HT-29 (cell line): ENCODE measurements at regions not wholly inside any gene's neighbourhood (a gene's known extent, or its start where the extent isn't known, plus 50 kb on each side); places are given as distances from the start of the nearest gene placed in this dataset.

Experiments used
- DNase-seq: peaks from one replicate; pipeline ENCODE4 v3.0.0-alpha.2; 2015; ENCODE audit warnings: low spot score

DNA sequence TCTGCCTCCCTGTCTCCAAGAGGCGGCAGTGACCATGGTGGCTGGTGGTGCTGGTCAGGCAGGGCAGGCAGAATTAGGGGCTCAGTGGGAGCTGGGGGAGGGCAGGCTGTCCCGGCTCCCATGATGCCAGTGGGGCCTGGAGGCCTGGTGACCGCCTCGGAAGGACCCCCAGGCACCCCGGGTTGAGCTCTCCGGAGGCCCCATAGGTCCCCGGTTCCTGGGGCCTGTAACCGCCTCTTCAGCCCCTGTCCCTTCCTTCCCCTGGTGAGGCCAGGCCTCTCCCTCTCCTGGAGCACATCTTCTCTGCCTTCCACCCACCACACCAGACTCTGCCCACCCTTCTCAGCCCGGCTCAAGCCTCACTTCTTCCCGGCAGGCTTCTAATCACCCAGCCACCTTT is 117.7 kb upstream of the GSC start:
- no peak for DNase-seq

DNA sequence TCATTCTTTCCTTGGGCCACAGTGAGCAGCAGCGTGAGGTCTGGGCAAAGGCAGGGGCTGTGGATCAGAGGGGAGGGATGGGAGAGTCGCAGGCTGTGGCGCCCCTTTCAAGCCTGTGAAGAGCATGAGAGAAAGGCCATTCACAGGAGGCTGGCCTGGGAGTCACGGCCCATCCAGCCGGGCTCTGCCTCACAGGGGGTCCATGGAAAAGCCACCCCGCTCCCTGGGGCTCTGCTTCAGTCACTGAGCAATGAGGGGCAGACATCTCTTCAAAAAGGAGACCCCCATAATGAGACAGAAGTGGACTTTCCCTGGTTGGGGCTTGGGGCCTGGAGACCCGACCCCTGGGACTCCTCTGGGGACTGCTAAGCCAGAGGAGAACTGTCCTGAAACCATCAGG is 117.0 kb upstream of the GSC start:
- DNase-seq: no peak

DNA sequence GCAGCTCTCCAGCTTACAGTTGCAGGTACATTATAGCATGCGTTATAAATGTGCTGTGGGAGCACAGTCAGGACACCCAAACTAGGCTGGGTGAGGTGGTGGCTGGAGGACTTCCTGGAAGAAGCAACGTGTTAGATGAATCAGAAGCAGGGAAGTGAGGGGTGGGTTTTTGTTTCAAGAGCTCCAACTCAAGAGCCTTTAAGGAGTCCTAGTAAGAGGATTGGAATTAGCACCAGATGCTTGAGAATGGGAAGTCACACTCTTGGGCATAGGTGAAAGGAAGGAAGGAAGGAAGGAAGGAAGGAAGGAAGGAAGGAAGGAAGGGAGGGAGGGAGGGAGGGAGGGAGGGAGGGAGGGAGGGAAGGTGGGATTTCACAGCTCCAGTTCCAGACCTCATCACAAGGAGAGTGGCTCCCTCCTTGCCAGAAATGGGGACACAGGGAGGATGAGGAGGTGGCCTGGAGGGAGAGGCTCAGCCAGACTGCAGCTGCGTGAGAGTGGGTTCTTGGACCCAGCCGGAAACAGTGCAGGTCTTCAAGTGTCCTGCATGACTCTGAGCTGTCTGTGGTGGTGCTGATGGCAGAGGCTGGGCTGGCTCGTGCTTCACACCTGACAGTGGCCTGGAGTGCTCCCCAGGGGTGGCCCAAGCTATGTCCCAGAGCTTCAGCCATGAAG is 115.7 kb upstream of the GSC start:
- DNase-seq: no peak

DNA sequence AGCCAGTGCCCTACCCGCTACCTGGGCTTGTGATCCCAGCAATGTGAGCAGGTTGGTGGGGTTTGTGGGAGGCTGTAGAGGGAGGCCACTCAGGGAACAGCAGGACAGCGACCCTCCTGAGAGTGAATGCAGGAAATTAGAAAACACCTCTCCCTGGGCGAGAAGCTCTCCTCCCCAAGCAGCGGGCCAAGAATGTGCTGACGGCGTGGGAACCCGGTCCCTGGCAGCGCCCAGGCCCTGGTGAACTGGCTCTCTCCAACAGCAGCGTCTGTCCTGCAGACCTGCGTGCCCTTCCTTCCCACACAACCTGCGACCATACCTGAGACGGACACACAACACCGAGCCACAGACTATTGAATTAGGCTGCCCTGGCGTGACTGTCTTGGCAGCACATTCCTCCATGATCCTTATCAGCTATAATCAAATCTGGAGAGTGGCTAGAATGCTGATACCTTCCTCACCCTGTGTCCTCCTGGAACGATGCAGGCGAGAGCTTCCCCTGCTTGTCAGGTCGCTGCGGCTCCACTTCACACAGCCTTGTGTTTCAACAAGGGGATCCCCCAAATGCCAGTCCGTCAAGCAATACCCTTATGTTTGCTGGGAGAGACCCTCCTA is 114.8 kb upstream of the GSC start:
- no peak for DNase-seq

DNA sequence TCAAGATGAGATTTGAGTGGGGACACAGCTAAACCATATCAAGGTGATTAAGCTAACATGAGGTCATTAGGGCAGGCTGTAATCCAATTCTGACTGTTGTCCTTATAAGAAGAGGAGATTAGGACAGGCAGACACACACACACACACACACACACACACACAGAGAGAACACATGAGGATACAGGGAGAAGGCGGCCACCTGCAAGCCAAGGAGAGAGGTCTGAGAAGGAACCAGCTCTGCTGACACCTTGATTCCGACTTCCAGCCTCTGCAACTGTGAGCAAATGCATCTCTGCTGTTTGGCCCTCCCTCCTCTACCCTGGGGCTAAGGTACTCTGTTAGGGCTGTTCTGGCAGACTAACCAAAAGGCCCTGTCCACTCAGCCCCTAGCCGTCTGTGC is 112.5 kb upstream of the GSC start:
- DNase-seq: no peak

DNA sequence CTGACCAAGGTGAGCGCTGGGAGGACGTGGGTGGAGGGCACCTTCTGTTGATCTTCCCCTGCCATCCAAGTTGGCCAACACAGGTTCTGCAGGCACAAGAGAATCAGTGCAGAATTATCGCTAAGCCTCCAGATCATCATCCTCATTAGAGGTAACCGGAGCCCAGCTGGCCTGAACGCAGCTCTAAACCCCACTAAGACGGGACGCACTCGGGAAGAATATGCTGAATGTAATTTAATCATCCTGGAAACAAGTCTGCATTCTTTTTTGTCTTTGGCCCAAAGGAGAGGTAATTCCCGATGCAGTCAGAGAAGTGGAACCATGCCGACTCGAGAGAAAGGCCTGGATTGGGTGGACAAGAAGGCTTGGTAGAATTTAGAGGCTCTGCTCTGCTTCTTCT is 111.0 kb upstream of the GSC start:
- no peak for DNase-seq

DNA sequence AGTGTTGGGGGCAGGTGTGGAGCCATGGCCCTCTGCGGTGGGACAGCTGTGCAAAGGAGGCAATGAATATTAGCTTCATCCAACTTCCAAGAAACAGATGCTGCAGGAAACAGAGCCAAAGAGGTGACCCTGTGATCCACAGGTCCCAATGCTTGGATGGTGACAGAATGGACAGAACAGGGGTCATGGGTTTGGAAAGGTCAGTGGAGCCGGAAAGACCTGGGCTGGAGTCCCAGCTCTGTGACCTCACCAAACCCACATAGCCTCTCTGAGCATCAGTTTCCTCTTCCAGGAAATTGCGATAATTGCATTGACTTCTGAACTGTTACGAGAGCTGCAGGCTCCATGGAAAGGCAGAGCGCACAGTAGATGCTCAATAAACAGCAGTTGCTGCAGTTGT is 110.2 kb upstream of the GSC start:
- DNase-seq: no peak

DNA sequence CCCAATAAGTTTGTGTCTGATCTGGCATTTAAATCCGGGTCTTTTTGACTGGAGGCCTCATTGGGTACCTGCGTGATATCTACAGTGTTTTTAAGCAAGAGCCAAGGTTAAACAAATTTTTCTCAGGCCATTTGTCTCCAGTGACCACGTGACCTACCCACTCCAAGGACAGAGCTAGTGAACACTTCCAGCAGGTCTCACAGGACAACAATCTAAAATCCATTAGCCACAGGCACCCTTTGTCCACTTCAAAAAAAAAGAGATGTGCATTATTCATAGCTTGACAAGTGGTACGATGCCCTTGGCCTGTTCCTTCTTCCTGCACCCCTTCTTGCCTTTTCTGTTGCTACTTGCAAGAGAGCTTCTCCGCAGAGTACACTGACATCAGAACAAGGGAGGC is 109.6 kb upstream of the GSC start:
- no peak for DNase-seq

DNA sequence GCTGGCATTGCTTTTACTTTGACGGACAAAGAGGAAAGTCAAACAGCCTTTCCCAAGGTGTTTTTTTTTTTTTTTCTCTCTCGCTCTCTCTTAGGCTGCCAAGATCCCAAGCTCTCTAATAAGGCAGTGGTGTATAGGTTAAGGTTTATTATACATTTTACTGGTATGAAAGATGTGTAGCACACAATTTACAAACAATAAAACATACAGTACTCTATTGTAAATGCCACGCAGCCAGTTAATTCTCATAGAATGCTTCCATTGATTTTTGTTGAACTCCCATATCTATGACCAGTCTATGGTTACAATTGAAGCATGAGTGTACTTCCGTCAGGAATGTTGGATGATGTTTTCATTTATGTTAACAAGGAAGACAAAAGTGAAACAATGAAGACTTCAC is 106.4 kb upstream of the GSC start:
- DNase-seq: no peak

DNA sequence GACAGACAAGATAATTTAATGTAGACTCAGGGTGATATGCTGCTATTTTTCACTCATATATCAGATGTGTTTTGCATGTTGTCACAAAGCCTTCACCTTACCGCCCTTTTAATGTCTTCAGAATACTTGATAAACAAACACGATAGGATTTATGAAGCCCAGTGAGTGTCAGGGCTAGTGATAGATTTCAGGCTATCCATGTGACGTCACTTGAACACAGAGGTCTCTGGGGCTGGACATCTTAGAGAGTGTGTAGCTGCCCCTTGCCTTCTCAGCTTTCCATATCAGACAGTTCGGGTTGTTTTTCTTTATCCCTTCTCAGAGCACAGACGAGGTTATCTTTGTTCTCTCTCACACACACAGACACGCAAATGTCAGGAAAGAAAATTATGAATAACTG is 105.3 kb upstream of the GSC start:
- DNase-seq: no peak

DNA sequence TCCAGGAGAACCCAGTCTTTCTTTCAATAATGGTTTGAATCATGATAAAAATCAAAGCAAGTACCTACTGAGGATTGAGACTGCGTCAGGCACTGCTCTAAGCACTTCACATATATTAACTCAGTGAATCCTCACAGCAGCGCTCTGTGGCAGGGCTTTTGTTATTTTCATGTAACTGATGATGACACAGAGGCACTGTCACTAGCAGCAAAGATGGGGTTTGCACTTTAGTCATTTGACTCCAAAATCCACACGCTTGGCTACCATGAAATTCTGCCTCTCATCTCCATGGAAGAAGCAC is 98.8 kb upstream of the GSC start:
- no peak for DNase-seq

DNA sequence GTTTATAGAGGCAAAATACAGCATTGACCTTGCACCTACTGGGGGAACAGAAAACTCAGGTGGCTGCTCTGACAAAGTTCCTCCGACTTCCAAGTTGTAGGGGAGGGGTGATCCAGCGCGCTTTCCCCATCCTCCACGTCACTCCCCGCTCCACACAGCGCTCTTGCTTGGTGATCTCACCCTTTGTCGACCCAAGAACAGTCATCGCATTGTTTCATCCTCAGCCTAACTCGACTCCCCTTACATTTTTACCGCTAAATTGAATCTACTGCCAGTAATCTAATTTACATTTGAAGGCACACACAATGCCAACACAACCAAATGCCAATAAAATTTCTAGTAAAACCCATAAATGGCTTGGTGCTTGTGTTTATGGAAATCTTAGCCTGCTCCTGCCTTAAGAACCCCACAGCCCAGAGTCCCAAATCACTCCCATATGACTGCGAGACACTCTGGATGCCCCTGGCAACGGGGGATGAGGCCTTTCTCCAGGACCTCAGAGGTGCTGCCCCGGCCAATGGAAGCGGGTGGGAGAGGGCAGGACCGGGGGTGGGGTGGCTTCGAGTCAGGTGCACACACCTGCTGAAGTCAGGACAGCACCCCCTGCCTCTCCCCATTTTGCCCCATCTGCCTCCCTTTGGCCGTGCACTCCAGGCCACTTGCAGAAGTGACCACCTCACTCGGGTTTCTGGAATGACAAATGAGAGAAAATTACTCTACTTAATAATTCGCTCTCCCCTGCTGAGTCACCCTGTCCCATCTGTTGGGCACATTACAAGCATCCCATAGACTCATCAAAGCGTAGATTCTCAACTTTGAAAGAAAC is 98.2 kb upstream of the GSC start:
- no peak for DNase-seq

DNA sequence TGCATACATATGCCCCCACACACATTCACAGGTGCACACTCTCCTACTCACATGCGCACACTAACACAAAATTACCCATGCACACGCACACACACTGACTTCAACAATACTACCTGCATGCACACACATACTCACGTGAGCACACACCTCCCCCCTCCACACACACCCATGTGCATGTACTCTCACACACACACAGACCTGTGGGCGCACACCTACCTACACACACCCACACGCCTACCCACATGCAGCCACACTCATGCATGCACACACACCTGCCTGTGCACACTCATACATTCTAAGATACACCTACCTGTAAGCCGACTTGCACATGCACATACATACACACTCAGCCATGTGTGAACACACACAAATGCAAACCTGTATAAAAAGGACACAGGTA is 97.3 kb upstream of the GSC start:
- DNase-seq: no peak

DNA sequence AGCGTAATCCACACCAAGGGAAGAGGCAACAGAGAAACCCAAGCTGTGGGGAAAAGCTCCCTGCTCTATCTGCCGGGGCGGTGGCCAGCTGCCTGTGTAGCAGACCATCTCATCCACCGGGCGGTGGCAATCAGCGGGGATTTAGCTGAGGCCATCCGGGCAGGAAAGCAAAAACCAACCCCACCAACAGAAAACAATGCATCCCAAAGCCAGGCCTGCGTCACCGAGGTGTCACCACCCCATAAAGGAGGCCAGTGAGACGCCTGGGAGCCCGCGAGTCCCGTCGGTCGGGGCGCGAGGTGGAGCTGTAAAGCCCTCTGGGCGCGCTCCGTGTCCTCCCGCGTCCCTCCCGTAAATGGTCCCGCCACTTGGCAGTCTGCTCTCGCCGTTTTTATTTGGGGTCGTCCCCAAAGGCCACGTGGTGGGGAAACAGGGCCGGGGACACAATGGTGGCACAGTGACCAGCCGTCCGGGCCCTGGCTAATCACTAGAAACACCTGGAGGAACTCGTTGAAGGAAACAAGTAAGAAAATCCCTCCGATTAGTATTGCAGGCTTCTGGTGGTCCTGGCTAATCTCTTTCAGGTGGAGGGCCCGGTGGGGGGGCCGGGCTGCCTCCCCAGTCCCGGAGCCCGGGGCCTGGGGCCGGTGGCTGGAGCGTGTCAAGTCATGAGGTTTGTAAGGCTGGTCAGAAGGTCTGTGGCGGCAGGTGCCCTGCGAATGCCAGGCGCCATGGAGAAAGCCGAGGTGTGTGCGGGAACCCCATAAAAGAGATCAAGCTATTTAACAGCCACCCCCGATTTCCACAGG is 94.7 kb upstream of the GSC start:
- DNase-seq: no peak

DNA sequence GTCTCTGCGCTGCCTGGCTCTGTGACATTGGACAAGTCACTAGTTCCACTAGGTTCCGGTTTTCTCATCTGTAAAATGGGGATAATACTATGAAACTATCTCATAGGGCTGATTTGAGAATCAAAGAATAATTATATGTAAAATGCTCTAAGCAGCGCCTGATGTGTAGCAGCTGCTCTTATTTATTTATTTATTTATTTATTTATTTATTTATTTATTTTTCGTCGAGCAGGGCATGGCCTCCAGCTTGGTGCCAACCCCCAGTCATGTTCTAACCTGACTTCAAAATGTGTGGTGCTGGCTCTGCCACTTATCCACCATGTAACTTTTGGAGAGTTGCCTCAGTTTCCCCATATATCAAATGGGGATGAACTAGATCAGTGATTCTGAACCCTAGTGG is 93.5 kb upstream of the GSC start:
- DNase-seq: no peak

DNA sequence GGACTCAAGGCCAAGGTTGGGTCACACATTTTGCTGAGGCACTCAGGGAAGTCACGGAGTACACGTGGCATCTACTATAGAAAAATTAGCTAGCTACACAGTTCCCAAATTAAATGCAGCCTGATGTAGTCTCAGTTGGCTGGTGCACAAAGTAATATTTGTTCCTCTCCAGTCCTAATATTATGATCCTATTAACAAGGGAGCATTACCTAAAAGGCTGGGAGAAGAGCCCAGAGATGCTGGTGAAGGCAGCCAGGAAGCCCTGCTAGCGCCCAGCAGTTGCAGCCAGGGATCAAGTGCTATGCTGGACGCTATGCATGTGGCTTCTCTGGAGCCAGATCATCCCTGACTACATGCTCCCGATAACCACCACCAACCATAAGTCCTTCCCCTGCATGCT is 88.0 kb upstream of the GSC start:
- DNase-seq: no peak

DNA sequence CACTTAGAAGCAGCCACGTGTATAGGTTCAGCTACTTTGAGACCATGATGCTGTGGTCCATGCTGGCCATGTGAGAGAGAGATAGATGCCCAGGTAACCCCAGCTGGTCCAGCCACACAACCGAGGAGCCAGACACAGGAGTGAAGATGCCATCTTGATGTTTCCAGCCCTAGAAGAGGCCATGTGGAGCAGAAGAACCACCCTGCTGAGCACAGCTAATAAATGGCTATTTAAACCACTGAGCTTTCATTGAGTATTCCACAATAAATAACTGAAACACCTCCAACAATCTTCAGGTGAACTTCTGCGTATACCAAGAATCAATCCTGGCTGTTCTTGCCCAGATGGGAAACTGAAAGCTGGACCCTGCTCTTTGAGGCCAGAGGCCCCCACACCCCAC is 84.0 kb upstream of the GSC start:
- DNase-seq: no peak

DNA sequence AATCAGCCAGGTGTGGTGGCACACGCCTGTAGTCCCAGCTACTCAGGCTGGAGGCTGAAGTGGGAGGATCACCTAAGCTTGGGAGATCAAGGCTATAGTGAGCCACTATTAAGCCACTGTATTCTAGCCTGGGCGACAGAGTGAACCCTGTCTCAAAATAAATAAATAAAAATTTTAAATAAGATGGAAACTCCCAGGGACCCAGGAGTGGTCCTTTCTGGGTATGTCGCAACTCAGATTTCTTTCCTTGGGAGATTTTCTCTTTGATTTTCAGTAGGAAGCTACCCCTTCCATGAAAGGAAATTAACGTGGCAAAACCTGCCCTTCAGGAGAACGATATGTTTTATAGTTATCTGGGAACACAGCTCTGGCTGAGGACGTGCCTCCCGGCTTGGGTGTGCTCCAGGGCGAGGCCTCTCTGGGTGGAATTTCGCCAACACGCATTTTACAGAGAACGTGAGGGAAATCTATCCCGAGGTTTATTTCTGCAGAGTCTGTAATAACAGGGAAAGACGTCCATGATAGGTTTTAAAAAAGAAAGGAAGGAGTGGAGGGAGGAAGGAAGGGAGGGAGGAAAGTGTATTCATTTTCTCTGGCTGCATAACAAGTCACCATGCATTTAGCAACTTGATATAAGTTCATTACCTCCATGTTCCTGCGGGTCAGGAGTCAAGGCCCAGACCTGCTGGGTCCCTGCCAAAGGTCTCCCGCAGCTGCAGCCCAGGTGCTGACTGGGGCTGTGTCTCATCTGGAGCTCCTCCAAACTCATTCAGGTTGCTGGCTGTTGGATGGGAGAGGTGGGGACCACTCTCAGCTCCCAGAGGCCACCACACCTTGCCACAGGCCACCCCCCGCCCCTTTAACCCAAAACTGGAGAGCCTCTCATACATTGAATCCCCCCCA is 80.6 kb upstream of the GSC start:
- no peak for DNase-seq

DNA sequence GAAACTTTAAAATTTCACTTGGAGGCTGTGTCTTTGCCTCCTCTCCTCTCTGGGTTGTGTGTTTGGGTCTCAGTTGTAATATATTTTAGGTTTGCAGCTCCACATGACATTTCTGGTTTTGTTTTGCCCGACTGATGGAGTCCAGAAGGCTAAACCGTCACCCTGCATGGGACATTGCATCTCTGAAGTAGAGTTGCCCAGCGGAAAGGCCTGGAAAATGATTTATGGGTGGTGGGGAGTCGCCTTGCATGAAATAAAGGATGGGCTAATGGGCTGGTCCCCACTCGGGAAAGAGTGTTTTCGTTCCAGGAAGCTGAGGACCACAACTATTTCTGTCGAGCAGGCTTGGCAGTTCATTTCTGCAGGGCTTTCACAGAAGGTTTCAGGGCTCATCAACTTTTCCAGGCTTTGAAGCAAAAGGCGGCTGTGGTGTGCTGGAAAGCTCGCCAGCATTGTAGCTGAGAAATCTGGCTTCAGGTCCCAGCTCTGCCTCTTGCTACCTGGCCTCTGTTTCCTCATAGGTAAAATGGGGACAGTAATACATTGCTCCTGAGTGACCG is 74.8 kb upstream of the GSC start:
- no peak for DNase-seq

DNA sequence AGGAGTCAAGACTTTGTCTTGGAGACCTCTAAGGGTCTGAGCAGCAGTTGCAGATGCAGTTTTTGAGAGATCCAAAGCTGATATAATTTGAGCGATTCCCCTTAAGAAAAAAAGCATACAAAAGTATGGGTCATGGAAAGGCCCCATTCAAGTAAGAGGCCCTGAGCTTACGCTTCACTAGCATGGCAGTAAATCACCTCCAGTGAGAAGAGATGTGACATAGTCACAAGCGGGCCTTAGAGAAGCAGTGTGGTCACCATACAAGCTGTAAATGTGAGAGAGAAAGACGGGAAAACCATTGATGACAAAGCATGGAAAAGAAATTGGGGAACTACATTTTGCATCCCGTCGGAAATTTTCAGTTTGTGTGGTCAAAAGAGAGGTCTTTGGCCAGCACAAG is 70.6 kb upstream of the GSC start:
- no peak for DNase-seq

DNA sequence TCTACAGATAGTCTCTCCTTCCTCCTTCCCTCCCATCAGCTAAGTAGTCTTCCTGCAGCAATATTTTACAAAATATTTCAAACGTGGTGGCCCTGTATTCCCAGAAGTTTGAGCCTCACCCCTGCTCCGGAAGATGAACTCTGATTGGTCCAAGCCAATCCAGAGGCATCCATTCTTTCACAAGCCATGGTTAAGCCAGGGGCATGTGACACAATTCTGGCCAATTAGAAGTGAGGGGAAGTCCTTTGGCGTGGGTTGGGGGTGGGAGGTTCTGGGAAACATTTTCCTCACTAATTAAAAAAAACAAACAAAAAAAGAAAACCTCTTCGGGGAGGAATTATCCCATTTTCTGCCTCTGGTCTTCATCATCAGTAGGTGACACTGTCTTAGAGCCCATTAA is 69.4 kb upstream of the GSC start:
- no peak for DNase-seq
